ENCODE measurements at regions not wholly inside any gene's neighbourhood (a gene's known extent, or its start where the extent isn't known, plus 50 kb on each side); places are given as distances from the start of the nearest gene placed in this dataset.
"Not testable (repeated sequence)": the region's sequence is repeated elsewhere in the genome, so short reads cannot be mapped to it uniquely, and the experiment has no call there.

- POLR2A ChIA-PET, H3K36me3 Mint-ChIP-seq, H3K4me1 Mint-ChIP-seq, H3K27ac Mint-ChIP-seq, DNase-seq, ATAC-seq, H3K9me3 Mint-ChIP-seq: not testable (repeated sequence)
- Mint-ChIP-seq H3K27me3 (peaks cover 18 to 75% (median 36%) of the 10 kb centered on the region in 5 donors), H3K4me3 (peak overlapping the region in 1 of 10 donors; percentile 14)
Measured at GRCh38 chr11:3583476-3583875, 58.3 kb downstream of the ART5 start.

GRCh38 chr11:3581389-3581725, 60.4 kb downstream of the ART5 start:
- ATAC-seq, POLR2A ChIA-PET, H3K36me3 Mint-ChIP-seq, H3K4me1 Mint-ChIP-seq, H3K9me3 Mint-ChIP-seq, DNase-seq: not testable (repeated sequence)
- Mint-ChIP-seq H3K27ac (peak overlapping the region in 2 of 10 donors; percentile 32 to 44), H3K27me3 (peaks cover 17 to 65% (median 34%) of the 10 kb centered on the region in 5 donors), H3K4me3 (peak overlapping the region; percentile 50 to 77 (median 69))

GRCh38 chr11:3580487-3581388, 61.1 kb downstream of the ART5 start:
- peaks cover 21 to 66% (median 34%) of the 10 kb centered on the region in 5 donors for H3K27me3 Mint-ChIP-seq
- H3K36me3 Mint-ChIP-seq, POLR2A ChIA-PET, H3K9me3 Mint-ChIP-seq, H3K27ac Mint-ChIP-seq, H3K4me1 Mint-ChIP-seq: not testable (repeated sequence)
- DNase-seq (peak; percentile 37 to 71 (median 65)), ATAC-seq (peak in 1 of 2 donors; percentile 47)
- peak overlapping the region in 8 of 10 donors; percentile 54 to 80 (median 68) for H3K4me3 Mint-ChIP-seq

- Mint-ChIP-seq H3K4me3 (peak overlapping the region; percentile 33 to 80 (median 65)), H3K27me3 (peaks cover 24 to 64% (median 35%) of the 10 kb centered on the region in 5 donors)
- POLR2A ChIA-PET, DNase-seq, H3K9me3 Mint-ChIP-seq, ATAC-seq, H3K36me3 Mint-ChIP-seq, H3K27ac Mint-ChIP-seq, H3K4me1 Mint-ChIP-seq: not testable (repeated sequence)
Measured at GRCh38 chr11:3579600-3580459, 62.0 kb downstream of the ART5 start.

GRCh38 chr11:3576066-3576604, 65.7 kb downstream of the ART5 start:
- H3K36me3 Mint-ChIP-seq, H3K9me3 Mint-ChIP-seq, ATAC-seq, H3K27ac Mint-ChIP-seq, DNase-seq, H3K4me3 Mint-ChIP-seq, POLR2A ChIA-PET, H3K4me1 Mint-ChIP-seq: not testable (repeated sequence)
- peaks cover 14 to 31% (median 17%) of the 10 kb centered on the region in 5 donors for H3K27me3 Mint-ChIP-seq

- H3K4me3 Mint-ChIP-seq, H3K4me1 Mint-ChIP-seq, H3K9me3 Mint-ChIP-seq, ATAC-seq, POLR2A ChIA-PET, DNase-seq, H3K27ac Mint-ChIP-seq, H3K36me3 Mint-ChIP-seq: not testable (repeated sequence)
- H3K27me3 Mint-ChIP-seq, result peaks cover 7 to 20% (median 8%) of the 10 kb centered on the region in 5 donors
Measured at GRCh38 chr11:3572976-3573647, 68.7 kb downstream of the ART5 start.

GRCh38 chr11:3571752-3572151, 70.0 kb downstream of the ART5 start:
- ATAC-seq, H3K9me3 Mint-ChIP-seq, H3K4me3 Mint-ChIP-seq, H3K4me1 Mint-ChIP-seq, POLR2A ChIA-PET, DNase-seq, H3K27ac Mint-ChIP-seq, H3K36me3 Mint-ChIP-seq: not testable (repeated sequence)
- peaks cover 7 to 20% (median 8%) of the 10 kb centered on the region in 5 donors for H3K27me3 Mint-ChIP-seq

GRCh38 chr11:3565838-3566237, 76.0 kb downstream of the ART5 start:
- H3K9me3 Mint-ChIP-seq, ATAC-seq, H3K27ac Mint-ChIP-seq, H3K4me1 Mint-ChIP-seq, DNase-seq, H3K4me3 Mint-ChIP-seq, H3K36me3 Mint-ChIP-seq, POLR2A ChIA-PET: not testable (repeated sequence)
- peaks cover 6 to 20% (median 9%) of the 10 kb centered on the region in 5 donors for H3K27me3 Mint-ChIP-seq

GRCh38 chr11:3564383-3564782, 77.4 kb downstream of the ART5 start:
- DNase-seq, H3K4me3 Mint-ChIP-seq, H3K9me3 Mint-ChIP-seq, H3K27ac Mint-ChIP-seq, H3K4me1 Mint-ChIP-seq, H3K36me3 Mint-ChIP-seq, ATAC-seq, POLR2A ChIA-PET: not testable (repeated sequence)
- peaks cover 6 to 25% (median 9%) of the 10 kb centered on the region in 5 donors for H3K27me3 Mint-ChIP-seq

GRCh38 chr11:3554621-3555020, 87.2 kb downstream of the ART5 start:
- Mint-ChIP-seq H3K27me3 (peaks cover 10 to 36% (median 19%) of the 10 kb centered on the region in 5 donors), H3K4me3 (peak overlapping the region in 5 of 10 donors; percentile 20 to 55 (median 34)), H3K27ac (peak overlapping the region in 8 of 10 donors; percentile 8 to 80 (median 62))
- H3K36me3 Mint-ChIP-seq, H3K4me1 Mint-ChIP-seq, POLR2A ChIA-PET, H3K9me3 Mint-ChIP-seq, ATAC-seq: not testable (repeated sequence)
- peak in 2 of 10 donors; percentile 3 to 25 for DNase-seq

GRCh38 chr11:3544990-3545389, 96.8 kb downstream of the ART5 start:
- POLR2A ChIA-PET, H3K36me3 Mint-ChIP-seq, H3K9me3 Mint-ChIP-seq, ATAC-seq, H3K4me1 Mint-ChIP-seq: not testable (repeated sequence)
- H3K4me3 Mint-ChIP-seq, result peak overlapping the region; percentile 1 to 81 (median 60)
- peaks cover 5 to 24% (median 15%) of the 10 kb centered on the region in 5 donors for H3K27me3 Mint-ChIP-seq
- peak overlapping the region; percentile 59 to 88 (median 82) for H3K27ac Mint-ChIP-seq
- DNase-seq, result peak in 2 of 10 donors; percentile 20 to 23

- H3K27me3 Mint-ChIP-seq, result peaks cover 14 to 36% (median 18%) of the 10 kb centered on the region in 5 donors
- POLR2A ChIA-PET, DNase-seq, ATAC-seq, H3K4me1 Mint-ChIP-seq, H3K27ac Mint-ChIP-seq, H3K4me3 Mint-ChIP-seq: not testable (repeated sequence)
- peaks cover 0 to 46% (median 32%) of the 10 kb centered on the region in 9 donors for H3K9me3 Mint-ChIP-seq
- peaks cover 4 to 27% (median 8%) of the 10 kb centered on the region in 3 donors for H3K36me3 Mint-ChIP-seq
Measured at GRCh38 chr11:3538220-3538619, 103.6 kb downstream of the ART5 start.

Measured in naive thymus-derived CD8-positive, alpha-beta T cell (primary cell).